GM18498 (cell line): ENCODE measurements at regions not wholly inside any gene's neighbourhood (a gene's known extent, or its start where the extent isn't known, plus 50 kb on each side); places are given as distances from the start of the nearest gene placed in this dataset.

Experiments used
- ATAC-seq: cut with Tn5 transposase; IDR thresholded peaks from one replicate; pipeline ENCODE4 v1.9.1; 2021; ENCODE audit warnings: mild to moderate bottlenecking, moderate library complexity; ENCODE audit not compliant: unreplicated experiment

GRCh38 chr18:27763341-27763740 lies 413.6 kb downstream of the CDH2 start:
- no peak for ATAC-seq

DNA sequence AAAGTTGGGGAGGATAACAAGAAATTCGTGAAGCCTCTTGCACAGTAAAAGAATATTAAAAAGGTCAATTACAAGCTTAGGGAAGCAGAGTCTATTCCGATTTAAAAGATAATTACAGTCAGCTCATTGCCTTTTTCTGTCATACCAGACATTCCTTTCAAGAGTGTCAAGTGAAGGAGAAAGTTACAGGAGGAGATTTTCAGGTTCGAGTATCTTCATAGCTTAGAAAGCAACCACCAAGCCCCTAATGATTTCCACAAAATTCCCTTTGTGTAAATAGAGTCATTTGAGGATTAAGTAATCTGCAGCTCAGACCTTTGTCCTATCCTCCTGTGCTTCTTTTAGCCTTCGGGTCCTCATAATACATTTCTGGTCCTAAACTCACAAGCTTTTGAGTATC lies 414.9 kb downstream of the CDH2 start:
- no peak for ATAC-seq

DNA sequence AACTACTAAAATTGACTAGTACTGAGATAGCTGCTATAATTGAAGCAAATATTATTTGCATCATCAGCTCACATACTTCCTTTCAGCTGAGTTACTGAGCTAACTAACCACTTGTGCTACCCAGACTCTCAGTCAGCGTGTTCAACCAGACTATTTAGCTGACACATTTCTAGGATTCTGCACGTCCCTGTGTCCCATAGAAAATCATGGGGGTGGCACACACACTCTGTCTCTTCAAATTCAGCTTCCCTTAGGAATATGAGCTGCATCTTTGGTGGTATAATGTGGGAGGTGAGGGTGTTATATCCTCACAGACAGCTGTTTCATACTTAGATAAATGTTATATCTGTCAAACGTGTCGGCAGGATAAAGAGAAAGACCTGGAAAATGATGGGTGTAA lies 424.0 kb downstream of the CDH2 start:
- ATAC-seq: no peak

GRCh38 chr18:27750923-27751322 lies 426.0 kb downstream of the CDH2 start:
- ATAC-seq: no peak

GRCh38 chr18:27750014-27750413 lies 426.9 kb downstream of the CDH2 start:
- no peak for ATAC-seq

DNA sequence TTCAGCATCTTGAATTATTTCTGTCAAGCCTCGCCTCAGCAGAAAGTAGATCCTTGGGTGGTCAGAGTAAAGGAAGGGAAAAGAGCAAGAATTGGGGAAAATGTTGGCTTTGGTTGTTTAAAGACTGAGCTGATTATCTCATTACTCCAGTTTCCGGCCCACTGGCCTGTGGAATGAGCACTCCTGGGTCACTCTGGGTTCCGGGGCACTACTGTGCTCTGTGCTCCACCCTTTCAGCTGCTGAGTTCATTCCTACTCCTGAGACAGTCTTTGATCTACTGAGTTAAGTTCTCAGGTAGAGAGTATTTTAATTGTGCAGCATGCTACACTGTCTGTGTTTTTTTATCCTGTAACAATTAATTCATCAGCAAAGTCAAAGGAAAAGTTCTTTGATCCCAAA lies 427.7 kb downstream of the CDH2 start:
- ATAC-seq: no peak

- ATAC-seq: no peak
These were observed 430.7 kb downstream of the CDH2 start for GRCh38 chr18:27746241-27746640.

- ATAC-seq: no peak
These were observed 441.8 kb downstream of the CDH2 start for GRCh38 chr18:27735117-27735516.

DNA sequence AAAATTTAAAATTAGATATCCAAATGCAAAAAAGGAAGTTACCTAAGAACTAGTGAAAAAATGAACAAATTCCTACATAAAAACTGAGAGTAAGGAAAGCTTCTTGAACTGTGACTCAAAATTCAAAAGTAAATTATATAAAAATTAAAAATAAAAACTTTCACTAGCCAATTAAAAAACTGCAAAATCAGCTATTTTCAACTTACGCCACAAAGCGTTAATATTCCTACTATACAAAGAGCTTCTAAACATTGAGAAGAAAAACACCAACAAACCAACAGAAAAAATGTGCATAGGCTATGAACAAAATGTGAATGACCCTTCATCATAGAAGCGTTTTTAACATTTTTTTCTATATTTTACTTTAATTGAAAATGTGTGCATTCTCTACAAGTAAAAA lies 445.7 kb downstream of the CDH2 start:
- ATAC-seq: no peak

GRCh38 chr18:27728659-27729058 lies 448.3 kb downstream of the CDH2 start:
- no peak for ATAC-seq

DNA sequence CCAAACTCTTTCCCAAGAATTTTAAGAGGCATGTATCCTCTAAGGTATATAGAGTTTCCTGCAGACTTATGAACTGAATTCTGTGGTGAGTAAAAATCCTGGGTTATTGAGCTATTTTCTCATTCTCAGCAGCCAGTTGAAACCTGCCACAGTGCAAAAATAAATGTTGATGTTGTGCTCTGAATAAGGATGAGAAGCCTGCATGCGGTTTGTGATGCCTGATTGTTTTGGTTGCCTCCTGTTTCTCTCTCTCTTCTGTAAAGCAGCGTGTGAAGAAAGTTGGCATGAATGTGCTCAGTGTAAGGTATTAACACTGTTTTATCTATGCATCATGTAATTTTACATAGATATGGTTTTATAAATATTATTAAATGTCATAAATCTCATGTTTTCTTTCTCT lies 452.6 kb downstream of the CDH2 start:
- ATAC-seq: no peak

DNA sequence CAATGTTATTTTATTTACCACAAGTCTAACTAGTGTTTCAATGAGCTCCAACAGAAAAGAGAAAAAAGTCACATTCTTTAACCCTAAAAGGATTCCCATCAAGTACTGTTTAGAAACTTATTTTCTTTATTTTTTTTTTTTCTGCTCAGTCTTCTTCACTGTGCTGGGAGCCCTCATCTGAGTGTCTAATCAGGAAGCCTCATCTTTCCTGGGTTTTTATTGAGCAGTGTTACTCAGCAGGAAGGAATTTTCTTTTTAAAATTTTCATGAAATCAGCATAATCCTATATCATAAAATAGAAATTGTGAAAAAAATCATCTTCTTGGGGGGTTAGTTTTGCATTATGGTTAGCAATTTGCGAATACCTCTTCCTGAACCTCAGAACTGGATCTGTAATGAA lies 453.8 kb downstream of the CDH2 start:
- ATAC-seq: no peak

DNA sequence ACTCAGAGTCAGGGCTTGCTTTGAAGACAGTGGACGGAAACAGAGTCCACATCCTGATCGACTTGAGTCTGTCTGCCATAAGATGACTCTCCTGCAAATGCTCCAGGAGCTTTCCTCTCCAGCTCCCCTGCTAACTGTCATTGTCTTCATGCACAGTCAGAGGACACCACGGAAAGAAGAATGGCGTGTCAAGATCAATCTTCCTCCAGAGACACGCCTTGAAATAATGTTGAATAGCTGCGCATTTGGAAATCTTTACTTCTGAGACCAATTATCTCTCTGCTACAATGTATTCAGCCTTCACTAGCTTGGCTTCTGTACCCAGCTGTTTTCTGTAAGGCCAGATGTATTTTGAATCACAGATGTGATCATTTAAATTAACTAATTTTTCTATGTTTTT lies 457.2 kb downstream of the CDH2 start:
- no peak for ATAC-seq

- ATAC-seq: no peak
These were observed 459.1 kb downstream of the CDH2 start for GRCh38 chr18:27717816-27718215.

GRCh38 chr18:27717250-27717649 lies 459.7 kb downstream of the CDH2 start:
- ATAC-seq: no peak

DNA sequence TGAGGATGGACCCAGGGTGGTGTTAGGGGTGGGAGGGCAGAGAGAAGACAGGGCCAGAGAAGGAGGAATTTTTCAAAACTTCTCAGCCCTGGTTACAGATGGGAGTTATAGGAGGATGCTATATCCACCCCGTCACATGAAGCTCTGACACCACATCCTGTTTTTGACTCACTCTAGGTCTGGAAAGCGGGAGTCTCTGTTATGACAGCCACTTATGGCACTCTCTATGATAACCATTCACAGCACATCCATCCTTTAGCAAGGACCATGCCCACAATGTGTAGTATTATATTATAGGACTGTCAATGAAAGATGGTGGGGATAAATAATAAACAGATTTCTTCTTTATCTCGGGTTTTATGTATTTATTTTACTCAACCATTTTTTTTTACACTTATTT lies 461.2 kb downstream of the CDH2 start:
- ATAC-seq: no peak

DNA sequence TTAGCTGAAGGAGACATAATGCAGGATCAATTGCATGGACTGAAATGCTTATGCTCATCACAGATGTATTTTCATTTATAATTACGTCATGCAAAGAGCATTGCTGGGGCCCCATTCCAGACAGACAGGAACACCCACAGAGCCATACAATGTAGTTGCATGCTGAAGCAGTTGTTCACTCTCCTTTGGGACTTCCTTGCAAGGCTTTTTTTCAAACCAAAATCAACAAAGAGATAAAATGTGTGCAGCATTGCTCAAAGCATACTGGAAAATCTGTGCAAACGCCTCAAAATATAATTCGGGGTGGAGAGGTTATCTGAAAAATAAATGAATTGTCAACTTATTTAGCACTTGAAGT lies 463.2 kb downstream of the CDH2 start:
- ATAC-seq: no peak

DNA sequence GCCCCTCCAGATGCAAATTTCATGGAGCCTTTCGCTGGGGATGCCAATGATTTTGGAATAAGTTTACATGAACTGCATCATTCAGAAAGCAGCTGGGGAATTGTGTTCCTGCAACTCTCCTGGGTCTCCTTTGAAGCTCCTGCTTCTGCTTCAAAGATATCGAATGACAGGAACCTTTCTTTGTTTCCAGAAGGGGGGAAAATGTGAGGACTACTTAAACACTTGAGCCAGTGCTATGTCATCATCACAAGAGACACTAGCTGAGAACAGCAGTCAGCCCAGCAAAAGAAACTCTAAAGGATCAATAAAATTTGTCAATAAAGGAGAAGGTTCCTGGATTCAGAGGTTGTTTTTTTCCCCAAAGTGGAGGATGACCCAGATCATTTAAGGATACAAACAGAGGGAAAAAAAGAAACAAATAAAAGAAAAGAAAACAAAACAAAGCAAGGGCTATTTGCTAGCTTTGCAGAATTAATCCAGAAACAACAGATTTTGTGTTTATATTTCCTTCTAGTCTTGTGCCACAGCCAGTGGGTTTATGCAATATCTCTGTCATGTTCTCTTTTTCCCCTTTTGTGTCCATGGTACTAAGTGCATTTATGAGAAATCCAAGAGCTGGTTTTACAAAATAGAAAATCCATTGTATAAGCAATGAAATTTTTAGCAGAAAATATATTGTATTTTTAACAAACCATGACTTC lies 463.7 kb downstream of the CDH2 start:
- ATAC-seq: no peak

DNA sequence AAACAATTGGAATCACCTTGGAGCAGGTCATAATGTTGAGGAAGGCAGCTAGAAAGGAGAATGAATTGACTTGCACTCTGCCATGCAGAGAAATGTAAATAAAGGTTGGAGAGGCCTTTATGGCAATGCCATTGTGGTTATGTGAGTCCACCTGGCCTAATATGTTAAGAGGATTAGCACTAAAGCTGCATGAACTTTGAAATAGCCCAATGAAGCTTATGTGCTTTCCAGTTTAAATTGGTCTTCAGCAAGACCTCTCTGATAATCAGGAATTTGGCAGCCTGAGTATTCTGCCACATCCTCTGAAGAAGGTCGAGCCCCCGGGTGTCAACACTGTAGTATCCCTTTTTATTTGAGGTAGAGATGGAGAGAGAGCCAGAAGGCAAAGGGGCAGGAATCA lies 464.9 kb downstream of the CDH2 start:
- ATAC-seq: no peak

GRCh38 chr18:27711382-27711781 lies 465.5 kb downstream of the CDH2 start:
- ATAC-seq: no peak

- no peak for ATAC-seq
These were observed 467.6 kb downstream of the CDH2 start for GRCh38 chr18:27709344-27709743.

DNA sequence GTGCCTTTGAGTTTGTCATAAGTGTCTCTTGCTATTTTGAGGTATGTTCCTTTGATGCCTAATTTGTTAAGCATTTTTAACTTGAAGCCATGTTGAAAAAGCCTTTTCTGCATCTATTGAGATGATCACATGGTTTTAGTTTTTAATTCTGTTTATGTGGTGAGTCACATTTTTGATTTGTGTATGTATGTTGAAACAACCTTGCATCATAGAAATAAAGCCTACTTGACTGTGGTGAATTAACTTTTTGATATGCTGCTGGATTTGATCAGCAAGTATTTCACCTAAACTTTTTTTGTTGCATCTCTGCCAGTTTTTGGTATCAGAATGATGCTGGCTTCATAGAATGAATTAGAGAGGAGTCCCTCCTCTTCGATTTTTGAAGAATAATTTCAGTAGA lies 469.7 kb downstream of the CDH2 start:
- ATAC-seq: no peak

GRCh38 chr18:27704736-27705361 lies 472.1 kb downstream of the CDH2 start:
- no peak for ATAC-seq
